ENCODE measurements at regions not wholly inside any gene's neighbourhood (a gene's known extent, or its start where the extent isn't known, plus 50 kb on each side); places are given as distances from the start of the nearest gene placed in this dataset.

DNA sequence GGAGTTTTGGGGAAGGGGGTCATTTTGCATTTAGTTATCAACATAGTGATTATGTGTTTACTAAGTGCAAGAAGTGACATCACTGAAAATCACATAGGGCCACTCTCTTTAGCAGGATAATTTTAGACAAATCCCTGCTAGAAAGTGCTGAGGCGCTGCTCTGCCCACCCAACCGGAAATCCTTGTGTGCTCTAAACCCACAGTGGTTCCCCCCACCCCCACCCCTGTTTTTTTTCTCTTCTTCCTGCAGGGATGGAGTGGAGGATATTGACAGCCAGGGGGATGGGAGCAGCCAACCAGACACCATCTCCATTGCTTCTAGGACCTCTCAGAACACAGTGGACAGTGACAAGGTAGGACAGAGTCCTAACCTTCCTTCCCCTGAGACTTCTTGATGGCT, 234.2 kb upstream of the UMPS start:
- Histone ChIP-seq H3K4me3 (ENCODE audit: low read depth, low read length, poor library complexity, severe bottlenecking) (no peak overlapping the region), H3K36me3 (ENCODE audit: insufficient read depth, low read length) (no peaks in the 10 kb centered on the region), H3K9me3 (ENCODE audit: low read length) (no peaks in the 10 kb centered on the region), H3K4me2 (ENCODE audit: low read length) (0 out of 2 replicates have a peak overlapping the region, but pooled peaks have one; percentile 9), H3K9me2 (ENCODE audit: insufficient read depth, low read length) (no peaks in the 10 kb centered on the region), H3K79me2 (ENCODE audit: insufficient read depth, low read depth, low read length) (no peaks in the 10 kb centered on the region), H3K27ac (ENCODE audit: low read depth, low read length, poor library complexity, severe bottlenecking) (no peak overlapping the region), H2AFZ (ENCODE audit: low read length) (no peak overlapping the region), H3K4me1 (ENCODE audit: insufficient read depth, low read length, poor library complexity, severe bottlenecking) (peaks cover 7% of the 10 kb centered on the region), H4K20me1 (ENCODE audit: insufficient read depth, low read length) (no peaks in the 10 kb centered on the region)
- intact Hi-C loops (cut with micrococcal nuclease; ENCODE audit: unreplicated experiment): no loop called here
- peak; percentile 11 for DNase-seq (ENCODE audit: low spot score)
- TF ChIP-seq CTCF (conservative IDR thresholded peaks at IDR 0.05; ENCODE audit: low read length) (no peak), EZH2phosphoT487 (IDR thresholded peaks at IDR 0.05; ENCODE audit: borderline replicate concordance, low read depth, low read length) (no peak)
- no TSS peak for BruUV-seq (replicated peaks)
- CTCF ChIA-PET (ENCODE audit: unreplicated experiment): no interaction called here
- POLR2A ChIA-PET: interaction anchor here (0.6 kb wide), 1 partner anchor 1590 kb away, joined by 8 read pairs; no protein-coding TSS in a partner anchor

- POLR2A ChIA-PET: no interaction called here
- H3K9me2 ChIP-seq (ENCODE audit: insufficient read depth, low read length): no peaks in the 10 kb centered on the region
- no TSS peak for BruUV-seq (replicated peaks)
- H3K79me2 ChIP-seq (ENCODE audit: insufficient read depth, low read depth, low read length): no peaks in the 10 kb centered on the region
- no peaks in the 10 kb centered on the region for H4K20me1 ChIP-seq (ENCODE audit: insufficient read depth, low read length)
- H3K27ac ChIP-seq (ENCODE audit: low read depth, low read length, poor library complexity, severe bottlenecking): no peak overlapping the region
- TF ChIP-seq EZH2phosphoT487 (IDR thresholded peaks at IDR 0.05; ENCODE audit: borderline replicate concordance, low read depth, low read length) (no peak), CTCF (conservative IDR thresholded peaks at IDR 0.05; ENCODE audit: low read length) (no peak)
- no peaks in the 10 kb centered on the region for H3K36me3 ChIP-seq (ENCODE audit: insufficient read depth, low read length)
- CTCF ChIA-PET (ENCODE audit: unreplicated experiment): no interaction called here
- peaks cover 7% of the 10 kb centered on the region for H3K4me1 ChIP-seq (ENCODE audit: insufficient read depth, low read length, poor library complexity, severe bottlenecking)
- H2AFZ ChIP-seq (ENCODE audit: low read length): no peak overlapping the region; the same call in 1 of the 2 replicates
- no peak for DNase-seq (ENCODE audit: low spot score)
- intact Hi-C loops (cut with micrococcal nuclease; ENCODE audit: unreplicated experiment): no loop called here
- H3K9me3 ChIP-seq (ENCODE audit: low read length): no peaks in the 10 kb centered on the region
- H3K4me3 ChIP-seq (ENCODE audit: low read depth, low read length, poor library complexity, severe bottlenecking): no peak overlapping the region
- no peak overlapping the region for H3K4me2 ChIP-seq (ENCODE audit: low read length)
Measured at GRCh38 chr3:124497487-124497886, 232.8 kb upstream of the UMPS start.

DNA sequence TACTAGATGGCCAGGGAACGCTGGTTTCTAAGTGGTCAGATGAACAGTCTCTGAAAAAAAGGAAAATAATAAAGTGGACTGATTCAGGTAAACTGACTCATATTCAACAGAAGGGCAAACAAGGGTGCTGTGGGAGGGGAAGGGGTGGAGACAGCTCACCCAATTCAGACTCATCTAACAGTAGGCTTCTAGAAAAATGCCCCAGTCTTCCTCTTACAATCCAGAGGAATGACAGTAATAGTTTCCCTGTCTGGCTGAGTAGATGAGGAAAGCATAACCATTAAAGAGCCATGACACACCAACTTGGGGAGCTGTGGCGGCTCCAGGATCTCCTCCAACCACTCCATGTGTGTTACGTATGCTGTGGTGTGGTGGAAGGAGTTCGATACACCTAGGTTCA, 231.4 kb upstream of the UMPS start:
- no TSS peak for BruUV-seq (replicated peaks)
- Histone ChIP-seq H3K79me2 (ENCODE audit: insufficient read depth, low read depth, low read length) (no peaks in the 10 kb centered on the region), H3K4me1 (ENCODE audit: insufficient read depth, low read length, poor library complexity, severe bottlenecking) (peaks cover 7% of the 10 kb centered on the region), H2AFZ (ENCODE audit: low read length) (no peak overlapping the region), H3K9me3 (ENCODE audit: low read length) (no peaks in the 10 kb centered on the region), H3K4me3 (ENCODE audit: low read depth, low read length, poor library complexity, severe bottlenecking) (no peak overlapping the region), H3K9me2 (ENCODE audit: insufficient read depth, low read length) (no peaks in the 10 kb centered on the region), H3K27ac (ENCODE audit: low read depth, low read length, poor library complexity, severe bottlenecking) (no peak overlapping the region), H3K36me3 (ENCODE audit: insufficient read depth, low read length) (no peaks in the 10 kb centered on the region), H4K20me1 (ENCODE audit: insufficient read depth, low read length) (no peaks in the 10 kb centered on the region), H3K4me2 (ENCODE audit: low read length) (no peak overlapping the region)
- TF ChIP-seq CTCF (conservative IDR thresholded peaks at IDR 0.05; ENCODE audit: low read length): no peak
- TF ChIP-seq EZH2phosphoT487 (IDR thresholded peaks at IDR 0.05; ENCODE audit: borderline replicate concordance, low read depth, low read length): no peak
- ChIA-PET CTCF (ENCODE audit: unreplicated experiment) (no interaction called here), POLR2A (interaction anchor here (0.6 kb wide), 1 partner anchor 24 kb away, joined by 3 read pairs; no protein-coding TSS in a partner anchor)
- intact Hi-C loops (cut with micrococcal nuclease; ENCODE audit: unreplicated experiment): no loop called here
- DNase-seq (ENCODE audit: low spot score): no peak

Measured in OCI-LY7 (cell line).